ENCODE measurements at regions not wholly inside any gene's neighbourhood (a gene's known extent, or its start where the extent isn't known, plus 50 kb on each side); places are given as distances from the start of the nearest gene placed in this dataset.

GRCh38 chr1:242754926-242755325 lies 230.4 kb upstream of the PLD5 start:
- Mint-ChIP-seq H3K4me1 (ENCODE audit: low read depth) (no peaks in the 10 kb centered on the region), H3K27ac (no peak overlapping the region)

GRCh38 chr1:242754125-242754524 lies 229.6 kb upstream of the PLD5 start:
- no peak overlapping the region for H3K27ac Mint-ChIP-seq

More at GRCh38 chr1:242754926-242755325, 230.4 kb upstream of the PLD5 start:
- no peaks in the 10 kb centered on the region for H3K27me3 Mint-ChIP-seq
- DNase-seq (ENCODE audit: low spot score, unreplicated experiment): no peak
- no peak for TF ChIP-seq CTCF (IDR thresholded peaks at IDR 0.05; ENCODE audit: unreplicated experiment)
- H3K9me3 Mint-ChIP-seq (ENCODE audit: low read depth): peaks cover 4% of the 10 kb centered on the region
- H3K4me3 Mint-ChIP-seq (ENCODE audit: low read depth): no peak overlapping the region
- no peaks in the 10 kb centered on the region for H3K36me3 Mint-ChIP-seq (ENCODE audit: insufficient read depth)

GRCh38 chr1:242747233-242747632 lies 222.7 kb upstream of the PLD5 start:
- no peak for DNase-seq (ENCODE audit: low spot score, unreplicated experiment)
- Mint-ChIP-seq H3K27ac (no peak overlapping the region), H3K4me1 (ENCODE audit: low read depth) (peaks cover 12% of the 10 kb centered on the region), H3K9me3 (ENCODE audit: low read depth) (peaks cover 16% of the 10 kb centered on the region), H3K36me3 (ENCODE audit: insufficient read depth) (no peaks in the 10 kb centered on the region), H3K4me3 (ENCODE audit: low read depth) (no peak overlapping the region), H3K27me3 (no peaks in the 10 kb centered on the region)
- no peak for TF ChIP-seq CTCF (IDR thresholded peaks at IDR 0.05; ENCODE audit: unreplicated experiment)

More at GRCh38 chr1:242754125-242754524, 229.6 kb upstream of the PLD5 start:
- Mint-ChIP-seq H3K4me1 (ENCODE audit: low read depth) (no peaks in the 10 kb centered on the region), H3K4me3 (ENCODE audit: low read depth) (no peak overlapping the region), H3K36me3 (ENCODE audit: insufficient read depth) (no peaks in the 10 kb centered on the region), H3K9me3 (ENCODE audit: low read depth) (peaks cover 4% of the 10 kb centered on the region), H3K27me3 (no peaks in the 10 kb centered on the region)
- no peak for TF ChIP-seq CTCF (IDR thresholded peaks at IDR 0.05; ENCODE audit: unreplicated experiment)
- no peak for DNase-seq (ENCODE audit: low spot score, unreplicated experiment)

- H3K36me3 Mint-ChIP-seq (ENCODE audit: insufficient read depth): peaks cover 2% of the 10 kb centered on the region
- peaks cover 27% of the 10 kb centered on the region for H3K9me3 Mint-ChIP-seq (ENCODE audit: low read depth)
- H3K27me3 Mint-ChIP-seq: no peaks in the 10 kb centered on the region
- peaks cover 12% of the 10 kb centered on the region for H3K4me1 Mint-ChIP-seq (ENCODE audit: low read depth)
- H3K4me3 Mint-ChIP-seq (ENCODE audit: low read depth): no peak overlapping the region
- DNase-seq (ENCODE audit: low spot score, unreplicated experiment): no peak
- peak overlapping the region; percentile 3 for H3K27ac Mint-ChIP-seq
- no peak for TF ChIP-seq CTCF (IDR thresholded peaks at IDR 0.05; ENCODE audit: unreplicated experiment)
These were observed 220.6 kb upstream of the PLD5 start for GRCh38 chr1:242745079-242745478.

- Mint-ChIP-seq H3K9me3 (ENCODE audit: low read depth) (peaks cover 27% of the 10 kb centered on the region), H3K4me1 (ENCODE audit: low read depth) (peaks cover 12% of the 10 kb centered on the region), H3K4me3 (ENCODE audit: low read depth) (no peak overlapping the region), H3K27ac (peak overlapping the region; percentile 21), H3K36me3 (ENCODE audit: insufficient read depth) (peaks cover 2% of the 10 kb centered on the region), H3K27me3 (no peaks in the 10 kb centered on the region)
- TF ChIP-seq CTCF (IDR thresholded peaks at IDR 0.05; ENCODE audit: unreplicated experiment): no peak
- no peak for DNase-seq (ENCODE audit: low spot score, unreplicated experiment)
These were observed 219.7 kb upstream of the PLD5 start for GRCh38 chr1:242743983-242744780.
